H54 (cell line): ENCODE measurements at regions not wholly inside any gene's neighbourhood (a gene's known extent, or its start where the extent isn't known, plus 50 kb on each side); places are given as distances from the start of the nearest gene placed in this dataset.
"Not testable (repeated sequence)": the region's sequence is repeated elsewhere in the genome, so short reads cannot be mapped to it uniquely, and the experiment has no call there.

Experiments used
- DNase-seq: peaks from one replicate; pipeline ENCODE4 v3.0.0; 2011; ENCODE audit warnings: low spot score, mixed read lengths; ENCODE audit not compliant: insufficient read length
- FAIRE-seq: peaks from 3 replicates; lab custom pipeline; 2011; peaks lifted over from hg19 to GRCh38; lab: Jason Lieb, UNC
- POLR2A ChIP-seq: IDR thresholded peaks from 2 replicates; pipeline ENCODE4 v1.6.1; 2011; ENCODE audit warnings: low read depth, mild to moderate bottlenecking, low read length

DNA sequence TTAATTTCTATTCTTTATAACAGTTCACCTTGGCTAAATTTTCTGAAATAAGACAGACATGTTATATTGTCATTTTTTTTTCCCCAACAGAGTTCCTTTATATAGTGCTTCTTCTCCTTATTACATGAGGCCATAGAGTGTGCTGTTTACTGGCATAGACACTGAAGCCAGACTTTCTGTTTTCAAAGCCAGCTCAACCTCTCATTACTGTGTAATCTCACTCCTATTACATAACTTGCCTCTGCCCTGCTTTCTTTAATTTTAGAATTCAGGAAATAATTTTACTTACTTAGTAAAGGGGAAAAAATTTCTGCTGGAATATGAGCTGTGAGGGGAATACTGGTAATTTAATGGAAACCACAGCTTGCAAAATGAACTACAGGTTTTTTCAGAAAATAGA is 1380.4 kb downstream of the SLITRK1 start:
- DNase-seq, result no peak
- TF ChIP-seq POLR2A, result no peak
- no peak for FAIRE-seq

DNA sequence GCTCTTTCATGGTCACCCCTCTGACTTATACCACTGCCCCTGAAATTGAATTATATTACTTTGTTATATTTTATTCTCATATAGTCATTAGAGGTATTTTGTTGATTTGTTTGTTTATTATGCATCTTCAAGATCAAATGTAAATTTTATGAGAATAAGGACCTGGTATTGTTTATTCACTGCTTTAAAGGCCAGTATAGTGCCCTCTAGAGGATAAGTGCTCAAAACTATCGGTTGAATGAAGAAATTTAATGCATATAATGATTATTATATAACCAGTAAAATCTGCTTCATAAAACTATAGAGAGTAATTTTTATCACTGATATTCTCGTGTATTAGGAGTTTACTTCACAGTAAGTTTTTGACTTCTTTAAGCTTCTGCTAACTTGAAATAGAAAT is 1401.9 kb downstream of the SLITRK1 start:
- FAIRE-seq (no peak), DNase-seq (no peak)
- no peak for TF ChIP-seq POLR2A

DNA sequence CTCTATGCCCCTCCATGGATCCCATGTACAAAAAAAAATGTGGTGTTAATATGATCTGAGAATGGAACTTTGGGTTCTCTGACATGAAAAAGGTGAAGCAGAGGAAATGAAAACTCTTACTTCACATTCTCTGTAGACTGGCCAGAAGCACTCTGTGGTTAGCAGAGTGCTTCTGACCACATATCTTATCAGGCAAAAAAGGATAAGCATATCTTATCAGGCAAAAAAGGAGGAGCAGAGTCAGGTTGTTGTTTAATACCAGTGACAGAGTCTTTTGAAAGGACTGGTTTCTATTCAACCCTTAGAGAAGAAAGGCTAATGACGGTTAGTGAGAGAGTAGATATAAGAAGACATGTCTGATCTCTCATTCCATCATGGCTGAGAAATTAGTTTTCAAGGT is 1404.8 kb downstream of the SLITRK1 start:
- no peak for FAIRE-seq
- no peak for DNase-seq
- no peak for TF ChIP-seq POLR2A

DNA sequence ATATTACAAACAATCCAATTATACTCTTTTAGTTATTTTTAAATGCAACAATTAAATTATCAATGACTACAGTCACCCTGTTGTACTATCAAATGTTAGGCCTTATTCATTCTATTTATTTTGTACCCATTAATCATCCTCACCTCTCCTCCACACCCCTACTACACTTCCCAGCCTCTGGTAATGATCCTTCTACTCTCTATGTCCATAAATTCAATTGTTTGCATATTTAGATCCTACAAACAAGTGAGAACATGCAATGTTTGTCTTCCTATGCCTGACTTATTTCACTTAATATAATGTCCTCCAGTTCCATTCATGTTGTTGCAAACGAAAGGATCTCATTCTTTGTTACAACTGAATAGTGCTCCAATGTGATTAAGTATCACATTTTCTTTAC is 1414.6 kb downstream of the SLITRK1 start:
- FAIRE-seq (no peak), DNase-seq (no peak)
- no peak for TF ChIP-seq POLR2A

DNA sequence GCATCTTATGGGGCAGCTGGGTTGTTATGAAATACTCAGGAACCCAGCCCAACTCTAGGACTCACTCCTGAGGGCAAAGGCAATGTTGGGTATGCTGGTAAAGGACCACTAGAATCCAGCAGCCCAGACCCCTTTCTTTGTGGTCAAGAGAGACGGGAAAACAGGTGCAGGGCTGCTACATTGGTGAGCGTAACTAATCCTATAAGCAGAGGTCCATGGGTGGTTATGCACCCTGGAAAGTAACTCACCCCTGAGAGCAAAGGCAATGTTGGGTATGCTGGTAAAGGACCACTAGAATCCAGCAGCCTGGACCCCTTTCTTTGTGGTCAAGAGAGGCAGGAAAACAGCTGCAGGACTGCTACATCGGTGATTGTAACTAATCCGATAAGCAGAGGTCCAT is 1422.7 kb downstream of the SLITRK1 start:
- not testable (repeated sequence) for FAIRE-seq

DNA sequence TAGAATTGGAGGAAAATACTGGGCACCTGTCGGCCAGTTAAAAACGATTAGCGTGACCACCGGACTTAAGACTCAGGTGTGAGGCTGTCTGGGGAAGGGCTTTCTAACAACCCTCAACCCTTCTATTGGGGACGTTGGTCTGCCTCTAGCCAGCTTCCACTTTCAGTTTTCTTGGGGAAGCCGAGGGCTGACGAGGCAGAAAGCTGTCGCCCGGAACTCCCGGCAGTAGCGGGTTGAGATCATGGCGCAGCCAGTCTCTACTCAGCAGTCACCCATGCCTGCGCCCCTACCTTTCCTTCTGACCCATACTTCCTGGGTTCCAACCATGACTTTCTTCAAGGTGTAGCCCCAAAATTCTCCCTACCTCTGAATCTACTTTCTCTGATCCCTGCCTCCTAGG is 1424.1 kb downstream of the SLITRK1 start:
- FAIRE-seq (no peak), DNase-seq (no peak)
- TF ChIP-seq POLR2A, result no peak

More for the DNA sequence above, 1422.7 kb downstream of the SLITRK1 start:
- DNase-seq, result not testable (repeated sequence)

DNA sequence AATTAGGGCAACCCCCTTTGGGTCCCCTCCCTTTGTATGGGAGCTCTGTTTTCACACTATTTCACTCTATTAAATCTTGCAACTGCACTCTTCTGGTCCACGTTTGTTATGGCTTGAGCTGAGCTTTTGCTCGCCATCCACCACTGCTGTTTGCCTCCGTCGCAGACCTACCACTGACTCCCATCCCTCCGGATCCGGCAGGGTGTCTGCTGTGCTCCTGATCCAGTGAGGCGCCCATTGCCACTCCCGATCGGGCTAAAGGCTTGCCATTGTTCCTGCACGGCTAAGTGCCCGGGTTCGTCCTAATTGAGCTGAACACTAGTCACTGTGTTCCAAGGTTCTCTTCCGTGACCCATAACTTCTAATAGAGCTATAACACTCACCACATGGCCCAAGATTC is 1424.7 kb downstream of the SLITRK1 start:
- DNase-seq, FAIRE-seq: not testable (repeated sequence)

DNA sequence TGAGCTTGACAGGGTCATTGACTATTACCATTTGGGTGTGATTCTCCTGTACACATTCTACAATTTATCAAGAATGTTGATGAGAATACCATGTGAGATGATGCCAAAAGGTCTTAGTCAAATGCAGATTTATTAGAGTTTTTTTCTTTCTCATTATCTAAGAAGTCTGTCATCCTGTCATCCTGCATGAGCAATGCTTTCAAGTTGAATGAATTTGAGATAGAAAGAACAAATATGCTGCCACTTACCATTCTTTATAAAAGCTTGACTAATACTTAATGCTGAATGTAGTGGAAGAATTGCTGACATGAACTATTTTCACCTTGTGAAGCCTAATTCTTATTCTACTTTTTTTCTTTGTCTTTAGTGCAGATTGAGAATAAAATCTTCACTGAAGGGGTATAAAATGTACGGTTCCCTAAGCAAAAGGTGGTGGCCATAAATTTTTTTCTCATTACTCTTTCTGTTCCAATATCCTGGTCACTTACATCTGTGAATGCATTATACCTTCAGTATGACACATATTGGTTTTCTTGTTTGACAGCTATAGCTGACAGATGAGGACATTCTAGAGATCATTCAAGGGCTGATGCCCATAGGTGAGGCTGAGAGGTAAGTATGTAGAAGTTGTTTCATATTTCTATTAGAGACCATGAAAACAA is 1434.7 kb downstream of the SLITRK1 start:
- TF ChIP-seq POLR2A, result no peak
- no peak for DNase-seq

DNA sequence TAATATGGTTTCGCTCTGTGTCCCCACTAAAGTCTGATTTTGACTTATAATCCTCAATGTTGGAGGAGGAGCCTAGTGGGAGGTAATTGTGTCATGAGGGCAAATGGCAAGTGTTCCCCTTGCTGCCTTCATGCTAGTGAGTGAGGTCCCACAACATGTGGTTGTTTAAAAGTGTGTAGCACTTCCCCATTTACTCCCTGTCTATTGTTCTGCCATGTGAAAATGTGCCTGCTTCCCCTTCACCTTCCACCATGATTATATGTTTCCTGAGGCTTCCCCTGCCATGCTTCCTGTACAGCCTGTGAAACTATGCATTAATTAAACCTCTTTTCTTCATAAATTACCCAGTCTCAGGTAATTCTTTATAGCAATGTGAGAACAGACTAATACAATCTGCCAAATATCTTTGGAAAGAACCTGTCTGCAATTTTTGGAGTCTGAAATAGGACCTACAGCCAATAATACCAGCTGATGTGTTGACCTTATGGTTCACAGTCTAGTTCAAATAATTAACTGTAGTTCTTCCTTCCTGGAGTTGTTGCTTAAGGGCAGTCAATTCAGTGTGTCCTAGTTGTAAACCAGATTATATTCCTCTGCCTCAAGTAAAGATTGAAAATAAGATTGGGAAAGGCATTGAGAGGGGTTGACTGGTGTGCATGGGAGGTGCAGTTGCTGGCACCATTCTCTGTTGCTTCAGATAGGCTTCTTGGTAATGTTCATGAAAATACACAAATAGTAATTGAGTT is 1442.9 kb downstream of the SLITRK1 start:
- no peak for TF ChIP-seq POLR2A
- DNase-seq (no peak), FAIRE-seq (no peak)

More for the DNA sequence above, 1434.7 kb downstream of the SLITRK1 start:
- FAIRE-seq, result peak; percentile 30

DNA sequence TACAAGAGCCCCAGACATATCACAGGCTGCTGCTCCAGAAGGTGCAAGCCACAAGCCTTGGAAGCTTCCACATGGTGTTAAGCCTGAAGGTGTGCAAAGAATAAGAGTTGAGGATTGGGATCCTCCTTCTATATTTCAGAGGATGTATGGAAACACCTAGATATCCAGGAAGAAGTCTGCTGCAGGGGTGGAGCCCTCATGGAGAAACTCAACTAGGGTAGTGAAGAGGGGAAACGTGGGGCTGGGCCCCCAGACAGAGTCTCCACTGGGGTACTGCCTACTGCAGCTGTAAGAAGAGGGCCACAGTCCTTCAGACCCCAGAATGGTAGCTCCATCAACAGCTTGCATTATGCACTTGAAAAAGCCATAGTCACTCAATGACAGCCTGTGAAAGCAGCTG is 1444.0 kb downstream of the SLITRK1 start:
- TF ChIP-seq POLR2A, result no peak
- no peak for FAIRE-seq
- DNase-seq, result no peak

DNA sequence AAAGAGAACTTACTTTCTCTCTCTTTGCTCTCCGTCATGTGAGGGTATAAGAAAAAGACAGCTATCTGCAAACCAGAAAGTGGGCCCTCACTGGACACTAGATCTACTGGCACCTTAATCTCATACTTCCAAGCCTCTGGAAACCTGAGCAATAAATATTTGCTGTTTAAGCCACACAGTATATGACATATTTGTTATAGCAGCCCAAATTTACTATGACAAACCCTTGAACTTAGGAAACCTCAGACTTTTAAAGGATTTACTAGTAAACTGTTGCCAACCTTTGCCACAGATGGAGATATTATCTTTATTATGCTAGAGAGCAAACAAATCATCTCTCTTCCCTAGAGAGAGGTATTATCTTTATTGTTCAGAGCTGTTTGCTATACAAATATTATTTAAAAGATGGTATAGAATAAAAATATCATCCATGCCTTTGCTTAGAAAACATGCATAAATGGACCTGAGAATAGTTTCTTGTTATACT is 1446.1 kb downstream of the SLITRK1 start:
- no peak for TF ChIP-seq POLR2A
- FAIRE-seq (no peak), DNase-seq (no peak)

DNA sequence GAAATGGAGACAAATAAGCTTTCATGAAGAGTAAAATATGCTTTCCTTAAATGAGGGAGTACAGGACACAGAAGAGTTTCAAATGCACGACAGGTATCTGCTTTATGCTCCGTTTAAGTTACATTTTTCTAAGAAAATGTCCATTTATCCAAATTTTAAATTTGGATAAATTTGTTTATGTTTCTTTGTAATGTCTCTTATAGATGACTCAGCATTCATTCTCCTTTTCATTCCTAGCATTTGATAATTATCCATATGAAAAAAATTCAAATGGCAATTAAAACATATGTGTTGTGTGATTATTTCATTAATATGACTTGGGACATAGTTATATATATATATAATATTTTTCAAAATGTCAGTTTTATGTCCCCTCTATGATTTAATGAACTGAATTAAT is 1449.3 kb downstream of the SLITRK1 start:
- no peak for DNase-seq
- FAIRE-seq, result no peak
- TF ChIP-seq POLR2A, result no peak

DNA sequence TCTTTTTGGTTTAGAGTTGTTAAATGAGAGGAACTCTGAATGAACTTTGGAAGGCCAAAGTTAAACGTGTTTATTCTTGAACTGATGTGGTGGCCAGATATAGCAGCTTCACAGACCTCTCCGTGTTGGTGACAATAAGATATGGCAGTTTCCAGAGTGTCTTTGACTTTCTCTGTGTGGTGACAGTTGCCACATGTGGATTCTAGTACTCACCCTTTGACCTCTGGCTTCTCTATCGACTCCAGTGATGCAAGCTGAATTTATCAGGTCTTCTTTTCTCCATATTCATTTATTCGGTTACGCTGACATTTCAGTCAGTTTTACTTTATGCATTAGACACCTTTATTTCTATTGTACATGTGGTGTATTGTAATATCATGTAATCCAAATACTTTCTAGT is 1469.5 kb downstream of the SLITRK1 start:
- DNase-seq (no peak), FAIRE-seq (no peak)
- no peak for TF ChIP-seq POLR2A

DNA sequence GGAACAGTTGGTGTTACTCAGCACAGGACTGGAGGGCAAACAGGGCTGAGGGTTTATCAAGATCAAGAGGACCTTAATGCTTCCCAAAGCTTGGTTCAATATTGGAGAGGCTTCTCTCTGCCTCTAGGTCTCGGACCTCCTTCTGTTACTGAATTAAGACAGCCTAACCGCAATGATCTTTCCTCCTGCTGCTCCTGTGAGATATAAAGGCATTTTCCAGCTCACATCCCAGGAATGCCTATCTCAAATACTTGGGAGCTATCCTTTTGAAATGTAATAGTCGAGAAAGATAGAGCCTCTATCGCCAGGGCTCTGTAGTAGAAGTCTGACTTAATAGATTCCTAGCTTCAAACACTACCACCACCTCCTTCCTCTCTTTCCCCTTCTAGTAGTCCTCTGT is 1475.0 kb downstream of the SLITRK1 start:
- no peak for FAIRE-seq
- TF ChIP-seq POLR2A, result no peak

DNA sequence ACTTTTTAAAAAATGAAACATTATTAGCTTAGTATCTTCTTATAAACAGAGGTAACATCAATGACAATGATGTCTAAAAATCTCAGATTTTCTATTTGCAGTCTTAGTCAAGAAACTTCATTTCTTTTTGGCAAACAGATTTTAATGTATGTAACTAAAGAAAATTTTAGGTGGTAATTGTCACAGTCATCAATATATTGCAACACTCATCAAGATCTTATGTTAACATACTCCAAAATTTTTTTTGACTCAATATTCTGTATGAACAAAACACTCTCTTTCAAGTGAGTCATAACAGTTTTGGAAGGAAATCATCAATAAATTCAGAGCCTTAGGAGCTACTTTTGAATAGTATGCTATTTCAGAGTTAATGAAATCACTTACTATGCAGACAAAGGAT is 1507.6 kb downstream of the SLITRK1 start:
- DNase-seq (no peak), FAIRE-seq (no peak)
- no peak for TF ChIP-seq POLR2A

More for the DNA sequence above, 1475.0 kb downstream of the SLITRK1 start:
- DNase-seq, result no peak
